Small intestine (tissue), 7 donors: ENCODE measurements at regions not wholly inside any gene's neighbourhood (a gene's known extent, or its start where the extent isn't known, plus 50 kb on each side); places are given as distances from the start of the nearest gene placed in this dataset.
A peak's percentile ranks its signal among the peaks of the same experiment; 100 is the strongest.

Source experiments
- DNase-seq, 2 donors: peaks; one replicate each; pipeline versions ENCODE4 v3.0.0 to v3.0.0-alpha.2; 2013
- FAIRE-seq: peaks from 2 replicates; lab custom pipeline; 2012; peaks lifted over from hg19 to GRCh38; lab: Jason Lieb, UNC
- H3K27ac ChIP-seq, 3 donors: one replicate each; pipeline ENCODE4 v1.5.1; 2013; ENCODE audit warnings: low read length in 2 of 3, mild to moderate bottlenecking in 2 of 3, control low read depth in 1 of 3, inconsistent platforms in 1 of 3, low read depth in 1 of 3, moderate library complexity in 1 of 3
- H3K27me3 ChIP-seq, 3 donors: one replicate each; pipeline ENCODE4 v1.6.1; 2013; ENCODE audit warnings: low read length in 3 of 3, inconsistent platforms in 1 of 3; ENCODE audit not compliant: control insufficient read depth in 3 of 3, insufficient read depth in 3 of 3
- H3K36me3 ChIP-seq, 3 donors: one replicate each; pipeline ENCODE4 v1.6.1; 2013; ENCODE audit warnings: low read length in 3 of 3, inconsistent platforms in 1 of 3, low read depth in 1 of 3, mild to moderate bottlenecking in 1 of 3, moderate library complexity in 1 of 3; ENCODE audit not compliant: control insufficient read depth in 3 of 3, insufficient read depth in 2 of 3
- H3K4me1 ChIP-seq, 3 donors: one replicate each; pipeline ENCODE4 v1.6.1; 2013; ENCODE audit warnings: low read length in 2 of 3, inconsistent platforms in 1 of 3, low read depth in 1 of 3, mild to moderate bottlenecking in 1 of 3, moderate library complexity in 1 of 3; ENCODE audit not compliant: control insufficient read depth in 3 of 3, insufficient read depth in 2 of 3
- H3K4me3 ChIP-seq, 3 donors: one replicate each; pipeline ENCODE4 v1.5.1; 2013; ENCODE audit warnings: low read length in 3 of 3, control low read depth in 1 of 3, inconsistent platforms in 1 of 3, low read depth in 1 of 3, mild to moderate bottlenecking in 1 of 3, moderate library complexity in 1 of 3
- H3K9me3 ChIP-seq, 2 donors: one replicate each; pipeline ENCODE4 v1.6.1; 2013; ENCODE audit warnings: low read depth in 1 of 2, low read length in 1 of 2; ENCODE audit not compliant: control insufficient read depth in 2 of 2, insufficient read depth in 1 of 2
- WGBS, 3 donors: extraction: QIAGEN DNeasy Blood & Tissue Kit; methylation state at CpG; one replicate each; pipeline ENCODE4 v1.1.7; 2013; 5-methylcytosine and 5-hydroxymethylcytosine counted together
- donor health status: healthy with polysubstance abuse.
- donor health status: control.
- donor health status: control.
- donor health status: Bipolar disorder and iron deficiency.
- donor health status: healthy.

DNA sequence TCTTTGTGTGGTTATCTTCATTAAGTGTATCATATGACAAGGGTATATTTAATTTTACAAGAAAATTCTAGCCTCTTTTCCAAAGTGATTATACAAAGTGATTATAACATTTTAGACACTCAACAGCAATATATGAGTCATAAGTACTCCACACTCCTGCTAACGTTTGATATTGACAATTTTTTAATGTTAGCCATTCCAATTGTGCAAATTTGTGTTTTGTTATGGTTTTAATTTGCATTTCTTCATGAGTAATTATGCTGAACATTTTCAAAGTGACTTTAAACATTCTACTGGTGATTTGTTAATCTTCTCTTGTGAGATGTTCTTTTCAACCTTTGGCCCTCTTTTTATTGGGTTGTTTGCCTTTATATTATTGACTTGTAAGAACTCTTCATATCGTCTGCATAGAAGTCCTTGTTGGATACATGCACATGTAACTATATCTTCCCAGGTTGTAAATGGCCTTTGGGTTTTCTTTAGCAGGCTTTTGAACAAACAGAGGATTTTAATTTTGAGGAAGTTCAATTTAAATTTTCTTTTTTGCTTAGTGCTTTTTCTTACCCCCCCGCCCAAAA, 771.6 kb upstream of the ZNF608 start:
- DNase-seq = peak in 1 of 2 donors; percentile 56
- 44 to 64% (median 56%) methylated on average over 3 of the region's 3 CpGs for WGBS, 3 donors
- no peaks in the 10 kb centered on the region for H3K27me3 ChIP-seq
- FAIRE-seq = no peak
- H3K27ac ChIP-seq = no peak overlapping the region
- no peaks in the 10 kb centered on the region for H3K36me3 ChIP-seq
- H3K4me3 ChIP-seq = no peak overlapping the region
- H3K4me1 ChIP-seq = no peaks in the 10 kb centered on the region
- H3K9me3 ChIP-seq = peaks cover 0 to 2% of the 10 kb centered on the region in 2 donors

DNA sequence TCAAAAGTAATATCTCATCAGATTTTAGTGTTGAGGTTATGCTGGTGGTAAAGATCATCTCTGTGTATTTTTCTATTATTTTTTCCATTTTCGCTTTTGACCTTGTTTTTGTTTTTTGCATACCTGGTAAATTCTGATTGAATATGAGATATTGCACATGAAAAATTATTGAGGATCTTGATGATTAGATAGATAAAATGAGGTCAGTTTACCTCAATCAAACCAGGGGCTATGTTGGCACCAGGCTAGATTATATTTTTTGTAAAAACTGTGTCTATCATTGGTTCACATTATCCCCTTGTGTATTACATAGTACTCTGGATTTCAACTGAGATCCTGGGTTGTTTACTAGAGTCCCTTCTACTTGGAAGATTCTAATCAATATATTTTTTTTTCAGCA, 774.9 kb upstream of the ZNF608 start:
- Histone ChIP-seq H3K27me3 (no peaks in the 10 kb centered on the region), H3K9me3 (peaks cover 0 to 2% of the 10 kb centered on the region in 2 donors), H3K27ac (no peak overlapping the region), H3K4me1 (no peaks in the 10 kb centered on the region), H3K4me3 (no peak overlapping the region), H3K36me3 (no peaks in the 10 kb centered on the region)
- 2 to 86% (median 83%) methylated on average over 1 of the region's 1 CpG for WGBS, 3 donors
- DNase-seq (no peak), FAIRE-seq (no peak)

DNA sequence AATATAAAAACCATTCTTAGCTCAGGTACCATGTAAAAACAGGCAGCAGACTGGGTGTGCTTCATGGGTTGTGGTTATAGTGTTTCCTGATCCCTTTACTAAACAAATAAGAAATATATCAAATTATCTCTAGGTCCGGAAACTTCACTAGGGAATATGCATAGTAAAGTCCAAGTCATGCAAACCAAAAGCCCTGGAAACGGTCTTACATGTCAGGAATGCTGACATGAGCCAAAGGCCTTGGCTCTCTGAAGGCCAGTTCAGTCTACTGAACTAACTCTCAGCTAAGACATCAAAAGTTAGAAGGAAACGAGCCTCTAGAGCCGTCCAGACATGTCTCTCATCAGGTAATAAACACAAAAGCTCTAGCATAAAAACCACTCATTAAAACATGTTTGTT, 778.9 kb upstream of the ZNF608 start:
- no peak overlapping the region for H3K4me3 ChIP-seq
- no peaks in the 10 kb centered on the region for H3K4me1 ChIP-seq
- no peak for FAIRE-seq
- H3K36me3 ChIP-seq = no peaks in the 10 kb centered on the region
- no peak overlapping the region for H3K27ac ChIP-seq
- H3K27me3 ChIP-seq = no peaks in the 10 kb centered on the region
- no peak for DNase-seq
- peaks cover 0 to 2% of the 10 kb centered on the region in 2 donors for H3K9me3 ChIP-seq
- 73 to 77% (median 73%) methylated on average over 4 of the region's 4 CpGs for WGBS, 3 donors

DNA sequence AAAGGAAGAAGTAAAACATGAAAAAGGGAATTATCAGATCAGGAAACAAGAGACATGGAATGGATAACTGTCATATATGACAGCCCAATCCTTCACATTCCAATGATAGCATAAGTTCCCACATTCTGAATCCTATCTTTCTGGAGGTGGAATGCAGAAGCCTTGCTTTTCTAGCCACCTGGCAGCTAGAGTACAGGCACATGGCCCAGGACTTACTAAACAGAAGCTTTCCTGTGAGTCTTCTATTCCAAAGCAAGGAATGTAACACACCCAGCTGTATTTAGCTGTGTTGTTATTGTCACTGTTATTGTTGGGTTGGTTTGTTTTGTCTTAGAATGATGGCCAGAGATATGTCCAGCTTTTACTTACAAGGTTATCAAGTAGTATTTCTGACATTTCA, 780.5 kb upstream of the ZNF608 start:
- H3K27ac ChIP-seq = no peak overlapping the region
- H3K9me3 ChIP-seq = no peaks in the 10 kb centered on the region
- H3K4me1 ChIP-seq = no peaks in the 10 kb centered on the region
- no peaks in the 10 kb centered on the region for H3K36me3 ChIP-seq
- FAIRE-seq (no peak), DNase-seq (no peak)
- H3K4me3 ChIP-seq = no peak overlapping the region
- H3K27me3 ChIP-seq = no peaks in the 10 kb centered on the region

DNA sequence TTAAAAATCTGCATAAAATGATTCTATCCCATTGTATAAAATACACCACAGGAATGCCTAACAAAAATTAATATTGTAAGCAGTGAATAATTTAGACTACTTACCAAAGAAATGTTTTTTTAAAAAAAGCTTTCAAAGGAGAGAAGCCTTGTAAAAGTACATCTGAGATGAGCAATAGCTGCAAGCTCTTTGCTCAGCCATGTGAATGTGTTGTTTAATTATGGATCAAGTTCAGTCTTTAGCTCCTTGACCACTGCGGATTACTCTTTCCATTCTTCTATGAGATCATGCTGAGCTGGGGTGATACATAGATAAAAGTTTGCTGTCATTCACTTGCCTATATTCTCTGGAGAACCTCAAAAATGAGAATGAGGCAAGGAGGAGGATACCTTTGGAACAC, 782.4 kb upstream of the ZNF608 start:
- no peak overlapping the region for H3K4me3 ChIP-seq
- DNase-seq (no peak), FAIRE-seq (no peak)
- no peaks in the 10 kb centered on the region for H3K36me3 ChIP-seq
- no peaks in the 10 kb centered on the region for H3K4me1 ChIP-seq
- no peaks in the 10 kb centered on the region for H3K27me3 ChIP-seq
- no peak overlapping the region for H3K27ac ChIP-seq
- WGBS, 3 donors = 94 to 100% (median 96%) methylated on average over 1 of the region's 1 CpG
- H3K9me3 ChIP-seq = no peaks in the 10 kb centered on the region

DNA sequence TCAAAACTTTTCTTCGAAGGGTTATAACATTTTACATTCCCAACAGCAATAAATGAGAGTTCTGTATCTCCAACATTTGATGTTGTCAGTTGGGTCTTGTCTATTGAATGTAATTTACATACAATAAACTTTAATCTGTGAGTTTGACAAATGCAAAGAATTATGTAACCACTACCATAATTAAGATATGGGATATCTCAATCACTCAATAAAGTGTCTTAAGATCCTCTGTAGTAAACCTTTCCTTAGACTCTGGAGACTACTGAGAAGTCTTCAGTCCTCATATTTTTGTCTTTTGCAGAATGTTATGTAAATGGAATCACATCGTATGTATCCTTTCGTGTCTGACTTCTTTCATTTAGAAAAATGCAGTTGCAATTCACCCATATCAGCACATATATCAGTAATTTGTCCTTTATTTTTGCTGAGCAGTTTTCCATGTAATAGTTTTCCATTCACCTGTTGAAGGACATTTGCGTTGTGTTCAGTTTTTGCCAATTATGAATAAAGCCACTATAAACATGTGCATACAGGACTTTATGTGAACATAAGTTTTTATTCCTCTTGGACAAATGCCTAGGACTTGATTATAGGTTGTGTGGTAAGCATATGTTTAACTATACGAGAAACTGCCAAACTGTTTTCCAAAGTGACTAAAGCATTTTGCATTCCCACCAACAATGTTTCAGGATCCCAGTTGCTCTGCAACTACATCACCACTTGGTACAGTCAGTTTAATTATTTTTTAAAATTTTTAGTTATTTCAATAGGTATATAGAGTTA, 784.6 kb upstream of the ZNF608 start:
- H3K27ac ChIP-seq = no peak overlapping the region
- no peak for FAIRE-seq

DNA sequence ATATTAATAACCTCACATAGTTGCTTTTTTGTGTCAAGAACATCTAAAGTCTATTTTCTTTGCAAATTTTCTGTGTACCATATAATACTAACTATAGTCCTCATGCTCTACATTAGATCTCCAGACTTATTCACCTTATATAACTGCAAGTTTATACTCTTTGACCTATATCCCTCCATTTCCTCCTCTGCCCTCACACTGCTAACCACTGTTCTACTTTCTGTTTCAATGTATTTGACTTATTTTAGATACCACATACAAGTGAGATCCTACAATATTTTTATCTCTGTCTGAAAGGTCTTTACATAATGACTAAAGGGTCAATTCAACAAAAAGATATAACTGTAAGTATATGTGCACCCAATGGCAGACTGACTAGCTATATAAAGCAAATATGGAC, 789.7 kb upstream of the ZNF608 start:
- Histone ChIP-seq H3K9me3 (peaks cover 0 to 7% of the 10 kb centered on the region in 2 donors), H3K27me3 (no peaks in the 10 kb centered on the region), H3K4me3 (no peak overlapping the region), H3K4me1 (no peaks in the 10 kb centered on the region), H3K36me3 (no peaks in the 10 kb centered on the region), H3K27ac (no peak overlapping the region)
- DNase-seq (no peak), FAIRE-seq (no peak)

More for the DNA sequence above, 784.6 kb upstream of the ZNF608 start:
- no peaks in the 10 kb centered on the region for H3K27me3 ChIP-seq
- WGBS, 3 donors = 69 to 83% (median 74%) methylated on average over 5 of the region's 5 CpGs
- no peaks in the 10 kb centered on the region for H3K36me3 ChIP-seq
- no peak overlapping the region for H3K4me3 ChIP-seq
- DNase-seq = no peak
- no peaks in the 10 kb centered on the region for H3K9me3 ChIP-seq
- H3K4me1 ChIP-seq = no peaks in the 10 kb centered on the region

DNA sequence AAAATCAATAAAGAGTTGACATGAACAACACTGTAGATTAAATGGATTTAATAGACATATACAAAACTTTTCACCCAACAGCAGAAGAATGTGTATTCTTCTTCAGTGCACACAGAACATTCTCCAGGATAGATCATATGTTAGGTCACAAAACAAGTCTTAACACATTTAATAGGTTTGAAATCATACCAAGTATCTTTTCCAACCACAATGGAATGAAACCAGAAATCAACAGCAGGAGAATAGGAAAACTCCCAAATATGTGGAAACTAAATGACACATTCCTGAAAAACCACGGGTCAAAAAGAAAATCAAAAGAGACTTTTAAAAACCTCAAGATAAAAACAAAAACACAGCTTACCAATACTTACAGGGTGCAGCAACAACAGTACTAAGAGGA, 790.1 kb upstream of the ZNF608 start:
- no peaks in the 10 kb centered on the region for H3K4me1 ChIP-seq
- no peak overlapping the region for H3K27ac ChIP-seq
- WGBS, 3 donors = 57 to 69% (median 66%) methylated on average over 1 of the region's 1 CpG
- H3K36me3 ChIP-seq = no peaks in the 10 kb centered on the region
- H3K9me3 ChIP-seq = peaks cover 0 to 7% of the 10 kb centered on the region in 2 donors
- H3K27me3 ChIP-seq = no peaks in the 10 kb centered on the region
- H3K4me3 ChIP-seq = no peak overlapping the region
- FAIRE-seq = no peak
- DNase-seq = no peak
